Stimulated activated CD8-positive, alpha-beta memory T cell treated with anti-CD3 and anti-CD28 coated beads, Interleukin-15, amount 100 ng/mL, for 48 hours (primary cell): ENCODE measurements at regions not wholly inside any gene's neighbourhood (a gene's known extent, or its start where the extent isn't known, plus 50 kb on each side); places are given as distances from the start of the nearest gene placed in this dataset.
A peak's percentile ranks its signal among the peaks of the same experiment; 100 is the strongest.
"Not testable (repeated sequence)": the region's sequence is repeated elsewhere in the genome, so short reads cannot be mapped to it uniquely, and the experiment has no call there.

Experiments
- DNase-seq, 2 donors: peaks; one replicate each; pipeline ENCODE4 v3.0.0-alpha.2; 2020; ENCODE audit warnings: low read depth in 2 of 2

DNA sequence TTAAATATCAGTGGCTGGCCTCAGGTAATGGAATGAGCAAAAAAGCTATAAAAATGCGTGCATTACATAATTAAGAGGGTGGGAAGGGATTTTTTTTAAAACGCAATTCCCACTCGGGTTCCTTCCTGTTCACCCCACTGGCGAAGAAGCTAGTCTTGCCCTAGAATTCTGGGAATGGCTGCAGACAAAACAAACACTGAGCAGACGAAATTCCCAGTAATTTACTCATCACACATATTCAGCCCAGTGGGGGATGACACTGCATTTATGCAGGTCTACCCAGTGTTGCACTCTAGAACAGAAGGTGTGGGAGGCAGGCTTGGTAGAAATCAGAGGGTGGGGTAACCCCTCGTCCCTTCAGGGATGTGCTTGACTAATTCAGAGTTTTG lies 2695.0 kb upstream of the DEFB115 start:
- DNase-seq: no peak

DNA sequence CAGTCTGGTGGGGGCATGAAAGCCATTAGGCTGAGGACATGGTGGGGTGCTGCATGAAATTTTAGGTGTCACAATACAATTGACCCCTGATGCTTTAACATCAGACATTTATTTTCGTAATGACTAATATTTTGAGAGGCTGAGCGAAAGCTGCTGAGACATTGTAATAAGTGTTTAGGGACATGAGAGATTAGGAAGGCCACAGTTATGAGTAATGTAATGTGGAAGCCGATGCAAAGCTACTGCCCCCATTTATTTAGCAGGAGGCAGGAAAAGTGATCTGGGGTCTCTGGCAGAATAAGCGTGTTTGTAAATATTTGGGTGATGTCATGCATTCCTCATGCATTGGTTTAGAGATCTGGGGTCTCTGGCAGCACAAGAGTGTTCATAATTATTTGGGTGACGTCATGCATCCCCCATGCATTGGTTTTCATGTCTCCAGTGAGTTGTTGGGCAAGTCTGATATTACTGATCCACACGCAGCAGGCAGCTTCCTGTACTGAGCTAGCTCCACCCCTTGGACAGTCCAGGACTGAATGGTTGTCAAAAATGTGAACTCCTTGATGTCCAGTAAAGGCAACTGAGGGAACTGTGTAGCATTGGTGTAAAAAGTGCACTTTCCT lies 2694.5 kb upstream of the DEFB115 start:
- not testable (repeated sequence) for DNase-seq

DNA sequence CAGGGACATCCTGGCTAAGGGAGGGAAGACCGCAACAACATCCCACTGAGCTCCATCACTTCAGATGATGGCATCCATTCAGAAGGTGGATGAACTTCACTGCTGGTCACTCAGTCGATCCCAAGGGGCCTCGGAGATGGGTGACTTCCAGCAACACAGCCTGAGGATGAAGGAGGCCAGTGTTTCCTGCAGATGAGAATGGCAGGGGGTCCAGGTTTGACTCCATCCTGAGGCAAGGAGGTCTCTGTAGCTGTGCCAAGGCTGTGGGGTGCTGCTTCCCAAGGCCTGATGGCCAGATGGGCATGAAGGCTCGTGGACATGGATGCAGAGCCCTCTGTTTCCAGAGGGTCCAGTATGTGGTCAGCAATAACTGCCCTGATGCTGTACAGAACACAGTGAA lies 2693.4 kb upstream of the DEFB115 start:
- not testable (repeated sequence) for DNase-seq

DNA sequence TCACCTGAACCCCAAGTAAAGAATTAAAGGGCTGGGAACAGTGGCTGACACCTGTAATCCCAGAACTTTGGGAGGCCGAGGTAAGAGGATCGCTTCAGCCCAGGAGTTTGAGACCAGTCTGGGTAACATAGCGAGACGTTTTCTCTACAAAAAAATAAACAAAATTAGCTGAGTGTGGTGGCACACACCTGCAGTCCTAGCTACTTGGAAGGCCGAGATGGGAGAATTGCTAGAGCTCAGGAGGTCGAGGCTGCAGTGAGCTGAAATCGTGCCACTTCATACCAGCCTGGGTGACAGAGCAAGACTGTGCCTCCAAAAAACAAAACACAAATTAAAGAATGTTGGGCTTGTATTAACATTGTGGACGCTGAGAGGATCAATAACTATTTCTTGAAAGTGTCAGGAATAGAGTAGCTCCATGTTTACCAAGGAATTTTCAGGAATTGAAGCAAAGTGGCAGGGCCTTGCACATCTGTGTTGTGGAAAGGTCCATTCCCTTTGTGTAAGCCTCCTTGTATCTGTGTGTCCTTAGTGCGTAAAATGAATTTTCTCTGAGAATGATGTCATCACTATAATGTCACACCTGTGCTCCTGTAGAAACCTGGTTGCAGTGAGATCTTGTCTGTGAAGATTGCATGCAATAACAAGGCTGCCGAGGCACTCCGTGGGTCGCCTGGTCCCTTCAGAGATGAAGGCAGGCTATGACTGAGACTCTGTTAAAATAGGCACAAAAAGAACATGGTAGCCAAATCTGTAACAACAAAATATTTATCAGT lies 2692.6 kb upstream of the DEFB115 start:
- not testable (repeated sequence) for DNase-seq

DNA sequence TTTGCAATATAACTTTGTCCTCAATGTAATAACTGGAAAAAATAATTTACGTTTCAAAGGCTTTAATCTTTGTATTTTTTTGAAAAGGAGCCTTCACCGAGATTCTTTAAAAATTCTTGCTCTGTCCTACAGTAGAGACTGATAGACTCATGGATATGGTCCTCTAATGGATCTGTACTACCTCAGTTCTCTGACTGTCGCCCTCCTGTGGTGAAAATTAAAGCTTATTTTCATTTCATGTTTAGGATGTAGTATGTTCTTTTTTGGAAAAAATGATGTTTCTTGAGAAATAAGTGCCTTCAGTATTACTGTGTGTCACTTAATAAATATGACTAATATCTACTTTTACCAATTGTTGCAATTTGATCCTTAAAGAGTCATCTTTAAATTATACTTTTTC lies 2681.5 kb upstream of the DEFB115 start:
- DNase-seq: not testable (repeated sequence)

DNA sequence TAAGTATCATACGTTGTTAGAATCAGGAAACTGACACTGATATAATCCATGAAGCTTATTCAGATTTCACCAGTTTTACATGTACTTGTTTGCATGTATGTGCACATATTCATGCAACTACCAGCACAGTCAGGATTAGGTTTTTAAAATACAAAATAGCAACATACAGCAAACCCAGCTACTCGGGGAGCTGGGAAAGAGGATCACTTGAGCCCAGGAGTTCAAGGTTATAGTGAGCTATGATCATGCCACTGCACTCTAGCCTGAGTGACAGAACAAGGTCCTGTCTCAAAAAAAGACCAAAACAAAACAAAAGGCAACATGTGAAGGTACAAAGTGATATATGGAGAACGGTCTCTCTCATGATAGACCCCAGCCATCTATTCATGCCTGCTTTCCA lies 2665.8 kb upstream of the DEFB115 start:
- not testable (repeated sequence) for DNase-seq

DNA sequence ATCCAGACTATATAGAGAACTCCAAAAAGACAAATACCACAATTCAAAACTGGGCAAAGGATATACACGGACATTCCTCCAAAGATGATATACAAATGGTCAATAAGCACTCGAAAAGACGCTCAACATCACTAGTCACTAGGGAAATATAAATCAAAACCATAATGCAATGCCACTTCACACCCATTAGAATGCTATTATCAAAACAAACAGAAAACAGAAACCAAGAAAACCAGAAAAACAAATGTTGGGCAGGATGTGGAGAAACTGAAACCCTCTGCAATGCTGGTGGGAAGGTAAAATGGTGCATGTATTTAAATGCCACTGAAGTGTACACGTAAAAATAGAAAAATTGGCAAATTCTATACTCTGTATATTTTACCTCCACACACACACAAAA lies 2664.1 kb upstream of the DEFB115 start:
- DNase-seq: not testable (repeated sequence)

DNA sequence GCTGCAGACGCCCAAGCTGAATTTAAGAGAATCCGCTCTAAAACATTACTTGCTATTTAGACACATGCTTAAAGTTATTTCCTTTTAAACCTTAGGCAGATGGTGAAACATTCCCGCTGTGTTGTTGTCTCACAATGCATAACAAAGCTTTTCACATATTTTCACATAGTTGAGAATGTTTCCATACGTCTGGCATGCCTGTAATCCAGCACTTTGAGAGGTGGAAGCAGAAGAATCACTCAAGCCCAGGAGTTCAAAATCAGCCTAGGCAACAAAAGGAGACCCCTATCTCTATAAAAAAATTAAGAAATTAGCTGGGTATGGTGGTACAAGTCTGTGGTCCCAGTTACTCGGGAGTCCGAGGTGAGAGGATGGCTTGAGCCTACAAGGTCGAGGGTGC lies 2663.0 kb upstream of the DEFB115 start:
- DNase-seq: not testable (repeated sequence)

DNA sequence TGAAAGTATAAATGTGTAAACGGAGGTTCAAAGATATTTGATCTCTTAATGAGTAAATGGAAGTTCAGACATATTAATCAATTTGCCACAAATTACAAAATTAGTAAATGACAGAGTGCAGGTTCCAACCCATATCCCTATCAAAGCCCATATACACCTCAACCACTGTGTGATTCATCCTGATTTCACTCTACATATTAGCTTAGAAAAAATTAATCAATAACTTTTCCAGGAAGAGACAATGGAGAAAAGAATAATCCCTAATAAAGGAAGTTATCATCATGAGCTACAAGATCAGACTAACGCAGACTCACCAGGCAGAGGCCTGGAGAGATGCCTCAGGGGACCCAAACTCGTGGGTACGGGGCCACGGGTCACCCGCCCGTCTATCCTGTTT lies 2655.5 kb upstream of the DEFB115 start:
- DNase-seq: not testable (repeated sequence)

DNA sequence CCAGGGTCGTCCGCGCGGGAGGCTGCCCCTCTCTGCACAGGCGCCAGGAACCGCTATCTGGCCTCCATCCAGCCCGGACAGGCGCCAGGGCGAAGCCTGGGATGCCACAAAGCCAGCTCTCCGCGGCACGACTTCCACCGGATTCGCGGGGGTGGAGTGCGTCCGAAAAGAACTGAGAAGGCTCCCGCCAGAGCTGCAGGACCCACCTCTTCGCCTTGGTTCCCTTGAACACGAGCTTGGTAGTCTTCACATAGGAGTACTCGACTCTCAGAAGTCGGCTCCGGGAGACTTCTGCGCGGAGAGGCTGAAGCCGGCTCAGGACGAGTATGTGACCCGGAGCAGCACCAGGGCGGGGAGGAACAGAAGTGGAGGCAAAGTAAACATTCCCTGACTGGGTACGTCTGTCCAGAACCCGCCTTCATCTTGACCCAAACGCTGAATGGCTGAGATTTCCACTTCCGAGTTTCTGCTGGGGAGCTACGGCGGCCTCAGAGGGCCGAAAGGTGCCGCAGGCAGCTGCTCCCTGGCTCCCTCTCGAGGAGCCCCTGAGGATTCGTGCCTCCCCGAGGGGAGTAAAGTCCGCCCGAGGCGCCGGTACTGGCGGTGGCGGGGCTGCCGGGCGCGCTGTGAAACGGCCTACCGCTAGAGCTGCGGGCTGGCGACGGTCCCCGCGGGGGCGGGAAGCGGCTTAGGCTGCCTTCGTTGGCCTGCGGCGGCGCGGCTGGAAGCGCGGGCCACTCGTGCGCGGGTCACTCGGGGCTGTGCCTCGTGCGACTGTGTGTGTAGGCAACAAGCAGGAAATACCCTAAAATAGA lies 2654.9 kb upstream of the DEFB115 start:
- DNase-seq: peak; percentile 65 to 78

DNA sequence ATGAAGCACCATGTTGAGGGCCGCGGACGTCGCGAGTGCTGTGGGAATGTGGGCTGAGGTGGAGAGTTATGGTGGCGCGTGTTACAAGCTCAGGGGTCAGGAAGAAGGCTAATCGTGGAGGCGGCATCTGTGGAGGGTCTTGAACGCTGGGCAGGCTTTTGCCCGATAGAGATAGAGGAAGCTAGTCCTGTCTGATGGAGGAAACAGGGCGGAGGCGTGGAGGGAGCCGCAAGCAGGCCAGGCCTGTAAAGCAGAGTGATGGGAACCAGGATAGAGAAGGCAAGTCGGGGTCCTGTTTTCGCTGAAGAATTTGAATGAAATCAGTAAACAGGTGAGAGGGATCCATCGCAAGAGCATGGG lies 2654.3 kb upstream of the DEFB115 start:
- not testable (repeated sequence) for DNase-seq

DNA sequence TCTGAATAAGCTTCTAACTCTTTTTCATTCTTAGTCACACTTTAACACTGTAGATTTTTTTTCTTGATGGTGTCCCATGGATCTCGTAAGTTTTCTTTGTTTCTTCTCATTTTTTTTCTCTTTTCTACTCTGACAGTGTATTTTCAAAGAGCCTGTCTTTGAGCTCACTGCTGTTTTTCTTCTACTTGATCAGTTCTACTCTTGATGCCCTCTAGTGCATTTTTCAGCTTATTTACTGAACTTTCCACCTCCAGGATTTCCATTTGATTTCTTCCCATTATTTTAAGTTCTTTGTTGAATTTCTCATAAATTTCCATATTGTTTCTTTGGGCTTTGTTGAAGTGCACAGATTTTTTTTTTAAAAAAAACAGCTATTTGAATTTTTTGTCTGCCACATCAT lies 2641.1 kb upstream of the DEFB115 start:
- no peak for DNase-seq

DNA sequence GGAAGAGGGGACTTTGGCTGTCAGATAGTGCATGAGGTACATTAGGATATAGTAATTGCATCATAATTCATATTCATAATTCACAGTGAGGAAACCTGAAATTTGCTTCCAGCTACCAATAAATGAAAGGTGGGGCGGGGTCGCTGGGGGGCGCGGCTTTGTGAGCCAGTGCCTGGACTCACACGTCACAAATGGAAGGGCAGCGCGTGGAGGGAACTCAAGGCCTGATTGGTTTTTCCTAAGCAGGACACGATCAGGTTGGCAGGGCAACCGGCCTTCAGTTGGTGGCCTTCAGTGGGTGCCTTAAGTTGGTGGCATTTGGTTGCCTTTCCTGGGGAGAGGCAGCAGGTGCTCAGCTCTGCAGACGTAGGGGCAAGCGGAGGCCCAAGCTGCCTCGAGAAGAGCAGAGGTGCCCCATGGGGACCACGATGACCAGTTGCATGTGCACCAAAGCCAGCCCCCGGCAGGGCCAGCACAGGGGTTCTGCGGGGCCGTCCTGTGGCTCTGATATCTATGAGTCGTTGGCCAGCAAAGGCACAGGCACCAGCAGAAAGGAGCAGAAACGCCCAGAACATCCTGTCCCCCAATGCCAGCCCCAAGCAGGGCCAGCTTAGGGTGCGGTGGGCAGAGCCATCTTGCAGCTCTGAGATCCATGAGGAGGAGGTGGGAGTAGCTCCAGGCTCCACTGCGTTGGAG lies 2637.4 kb upstream of the DEFB115 start:
- not testable (repeated sequence) for DNase-seq

DNA sequence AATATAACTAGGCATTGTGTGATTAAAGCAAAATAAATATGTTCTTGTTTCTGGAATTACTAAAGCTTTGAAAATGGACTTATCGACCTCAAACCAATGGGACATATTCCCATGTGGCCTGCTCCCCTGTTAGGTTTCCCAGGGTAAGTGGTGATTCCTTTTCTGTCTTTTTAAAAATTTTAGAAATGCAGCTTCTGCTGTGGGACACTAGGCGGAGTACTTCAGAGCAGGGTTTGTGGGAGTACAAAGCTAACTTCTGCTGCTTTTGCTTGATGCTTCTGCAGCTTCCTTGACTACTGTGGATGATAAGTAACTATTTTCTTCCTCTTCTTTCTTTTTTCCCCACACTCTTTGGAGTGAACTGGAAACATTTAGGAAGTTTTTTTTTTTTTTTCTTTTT lies 2632.4 kb upstream of the DEFB115 start:
- DNase-seq: not testable (repeated sequence)

DNA sequence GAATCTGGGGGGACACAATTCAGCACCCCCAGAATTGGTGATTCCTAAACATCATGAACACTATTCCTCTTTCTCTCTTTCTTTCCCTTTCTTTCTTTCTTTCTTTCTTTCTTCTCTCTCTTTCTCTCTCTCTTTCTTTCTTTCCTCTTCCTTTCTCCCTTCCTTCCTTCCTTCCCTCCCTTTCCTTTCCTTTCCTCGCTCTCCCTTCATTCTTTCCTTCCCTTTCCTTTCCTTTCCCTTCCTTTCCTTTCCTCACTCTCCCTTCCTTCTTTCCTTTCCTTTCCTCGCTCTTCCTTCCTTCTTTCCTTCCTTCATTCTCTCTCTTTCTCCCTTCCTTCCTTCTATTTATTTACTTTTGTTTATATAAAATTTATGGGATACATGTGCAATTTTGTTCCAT lies 2616.6 kb upstream of the DEFB115 start:
- not testable (repeated sequence) for DNase-seq
